IMR-90 (cell line): ENCODE measurements at regions not wholly inside any gene's neighbourhood (a gene's known extent, or its start where the extent isn't known, plus 50 kb on each side); places are given as distances from the start of the nearest gene placed in this dataset.

Experiments
- CEBPB ChIP-seq: IDR thresholded peaks from 2 replicates; pipeline ENCODE4 v1.6.1; 2012; ENCODE audit warnings: low read depth, low read length, improper control_type of control experiment
- CHD1 ChIP-seq: IDR thresholded peaks from 2 replicates; pipeline ENCODE4 v1.6.1; 2012; ENCODE audit warnings: low read depth, low read length, improper control_type of control experiment
- CTCF ChIP-seq: conservative IDR thresholded peaks from 2 replicates; pipeline ENCODE4 v1.5.1; 2012; ENCODE audit warnings: mild to moderate bottlenecking, low read depth, low read length, improper control_type of control experiment
- FOS ChIP-seq: fragments of 150-350 bp; IDR thresholded peaks from 2 replicates; pipeline ENCODE4 v1.6.1; 2016; ENCODE audit warnings: low read depth, low read length
- MAFK ChIP-seq: IDR thresholded peaks from 2 replicates; pipeline ENCODE4 v1.6.1; 2012; ENCODE audit warnings: low read depth, low read length, improper control_type of control experiment
- MAZ ChIP-seq: IDR thresholded peaks from 2 replicates; pipeline ENCODE4 v1.6.1; 2012; ENCODE audit warnings: low read depth, mild to moderate bottlenecking, low read length, improper control_type of control experiment, moderate library complexity, borderline replicate concordance
- POLR2A ChIP-seq: IDR thresholded peaks from 2 replicates; pipeline ENCODE4 v1.6.1; 2012; ENCODE audit warnings: mild to moderate bottlenecking, low read depth, low read length
- RAD21 ChIP-seq: IDR thresholded peaks from 2 replicates; pipeline ENCODE4 v1.6.1; 2012; ENCODE audit warnings: low read length, improper control_type of control experiment
- RFX5 ChIP-seq: IDR thresholded peaks from 2 replicates; pipeline ENCODE4 v1.8.0; 2012; ENCODE audit warnings: low read depth, mild to moderate bottlenecking, low read length, moderate library complexity
- SMC3 ChIP-seq: fragments of 150-350 bp; IDR thresholded peaks from 2 replicates; pipeline ENCODE4 v1.6.1; 2016; ENCODE audit warnings: low read depth, mild to moderate bottlenecking, antibody characterized with exemption, low read length, moderate library complexity
- USF2 ChIP-seq: fragments of 150-350 bp; IDR thresholded peaks from 2 replicates; pipeline ENCODE4 v1.6.1; 2017; ENCODE audit warnings: mild to moderate bottlenecking, antibody characterized with exemption, low read length, low read depth

- no peak for TF ChIP-seq USF2
- no peak for TF ChIP-seq CTCF
- TF ChIP-seq CEBPB: no peak
- no peak for TF ChIP-seq MAFK
- no peak for TF ChIP-seq CHD1
- TF ChIP-seq POLR2A: no peak
- no peak for TF ChIP-seq MAZ
- TF ChIP-seq RFX5: no peak
- TF ChIP-seq RAD21: no peak
- no peak for TF ChIP-seq FOS
- no peak for TF ChIP-seq SMC3
These were observed 190.0 kb downstream of the PTPN20 start for GRCh38 chr10:47101196-47101595.
